ENCODE measurements at regions not wholly inside any gene's neighbourhood (a gene's known extent, or its start where the extent isn't known, plus 50 kb on each side); places are given as distances from the start of the nearest gene placed in this dataset.

- Histone ChIP-seq H3K9ac (ENCODE audit: insufficient read depth, low read depth, low read length) (no peak overlapping the region), H2AFZ (ENCODE audit: low read length) (no peak overlapping the region), H3K27ac (ENCODE audit: extremely low read length, insufficient read depth, low read length) (no peak overlapping the region), H4K20me1 (ENCODE audit: insufficient read depth, low read length) (no peaks in the 10 kb centered on the region), H3K9me3 (ENCODE audit: low read length) (no peaks in the 10 kb centered on the region), H3K4me3 (replicated peaks in 1 of 3; ENCODE audit: insufficient read depth in 1 of 3, low read depth in 2 of 3, low read length in 3 of 3) (no peak overlapping the region), H3K36me3 (replicated peaks in 1 of 2; ENCODE audit: control insufficient read depth in 1 of 2, insufficient read depth in 2 of 2, low read length in 2 of 2) (no peaks in the 10 kb centered on the region), H3K4me2 (ENCODE audit: low read depth, low read length) (no peak overlapping the region), H3K4me1 (ENCODE audit: insufficient read depth, low read length) (no peaks in the 10 kb centered on the region), H3K79me2 (ENCODE audit: insufficient read depth, low read length) (no peaks in the 10 kb centered on the region), H3K27me3 (ENCODE audit: control insufficient read depth in 1 of 2, insufficient read depth in 2 of 2, low read length in 2 of 2) (peaks cover 4 to 22% of the 10 kb centered on the region in 2 experiments; a peak in 4 of 5 replicates)
- ATAC-seq, result no peak
- no TSS peak for BruUV-seq (replicated peaks)
- in situ Hi-C loops (cut with HindIII; ENCODE audit: extremely low pct_ligation_motif_present, low pct_unique_long_range_greater_than_20kb), result no loop called here
- DNase-seq (ENCODE audit: low spot score), result no peak
- POLR2A ChIA-PET, result no interaction called here
- CTCF ChIA-PET (ENCODE audit: low intra/inter-chr PET ratio, low total read pairs), result no interaction called here
- FAIRE-seq, result no peak
- intact Hi-C loops (cut with micrococcal nuclease; ENCODE audit: unreplicated experiment), result no loop called here
- TF ChIP-seq PAX8 (CRISPR knock-in tag; IDR thresholded peaks at IDR 0.05; ENCODE audit: borderline replicate concordance) (no peak), ZNF577 (CRISPR knock-in tag; IDR thresholded peaks at IDR 0.05; ENCODE audit: borderline replicate concordance, low read depth) (no peak), GPBP1L1 (CRISPR knock-in tag; IDR thresholded peaks at IDR 0.05) (no peak), ZNF205 (CRISPR knock-in tag; IDR thresholded peaks at IDR 0.05) (no peak), SYNCRIP (IDR thresholded peaks at IDR 0.05; ENCODE audit: insufficient read depth, low read depth, low read length) (no peak), PRDM4 (CRISPR knock-in tag; IDR thresholded peaks at IDR 0.05; ENCODE audit: borderline replicate concordance) (no peak), SMAD9 (CRISPR knock-in tag; IDR thresholded peaks at IDR 0.05) (no peak), TRAFD1 (CRISPR knock-in tag; IDR thresholded peaks at IDR 0.05; ENCODE audit: borderline replicate concordance) (no peak), GATAD1 (CRISPR knock-in tag; IDR thresholded peaks at IDR 0.05) (no peak), GRHL1 (CRISPR knock-in tag; conservative IDR thresholded peaks at IDR 0.05) (no peak), NFE2 (CRISPR knock-in tag; IDR thresholded peaks at IDR 0.05) (no peak)
- 74% methylated on average over 7 of the region's 7 CpGs for WGBS (ENCODE audit: low lambda C conversion rate)
Measured at GRCh38 chr20:20992277-20992676, 113.9 kb downstream of the LINC00237 start.
